ENCODE measurements at regions not wholly inside any gene's neighbourhood (a gene's known extent, or its start where the extent isn't known, plus 50 kb on each side); places are given as distances from the start of the nearest gene placed in this dataset.

DNA sequence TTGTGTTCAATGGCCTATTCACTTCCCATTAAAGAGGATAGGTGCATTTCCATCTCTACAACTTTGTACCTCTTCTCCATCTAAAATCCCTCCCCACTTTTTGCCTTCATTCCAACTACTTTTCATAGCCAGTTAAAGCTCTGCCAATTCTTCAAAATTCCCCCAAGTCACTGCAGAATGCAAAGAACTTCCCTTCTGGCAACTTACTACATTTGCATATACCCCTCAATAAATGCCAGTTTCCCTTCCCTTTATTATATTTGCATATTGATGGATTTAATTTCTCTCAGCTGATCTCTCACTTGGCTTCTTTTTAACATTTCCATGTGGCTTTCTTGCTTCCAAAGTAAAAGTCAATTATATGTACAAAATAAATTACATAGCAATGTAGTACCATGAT, 393.4 kb downstream of the HACE1 start:
- ATAC-seq (ENCODE audit: insufficient read depth, low FRiP score) (no peak), DNase-seq (no peak)
- no peaks in the 10 kb centered on the region for H3K4me1 ChIP-seq (ENCODE audit: control insufficient read depth in 5 of 5, insufficient read depth in 5 of 5, low read length in 5 of 5)
- H3K27ac ChIP-seq (ENCODE audit: low read depth in 1 of 2, low read length in 1 of 2) = no peak overlapping the region
- H3K27me3 ChIP-seq (ENCODE audit: control insufficient read depth in 3 of 3, insufficient read depth in 3 of 3, low read length in 2 of 3) = no peaks in the 10 kb centered on the region
- no peak overlapping the region for H3K4me3 ChIP-seq
- no peaks in the 10 kb centered on the region for H3K36me3 ChIP-seq (ENCODE audit: control insufficient read depth in 4 of 4, insufficient read depth in 4 of 4, low read length in 4 of 4)
- TF ChIP-seq, protein P1, sequence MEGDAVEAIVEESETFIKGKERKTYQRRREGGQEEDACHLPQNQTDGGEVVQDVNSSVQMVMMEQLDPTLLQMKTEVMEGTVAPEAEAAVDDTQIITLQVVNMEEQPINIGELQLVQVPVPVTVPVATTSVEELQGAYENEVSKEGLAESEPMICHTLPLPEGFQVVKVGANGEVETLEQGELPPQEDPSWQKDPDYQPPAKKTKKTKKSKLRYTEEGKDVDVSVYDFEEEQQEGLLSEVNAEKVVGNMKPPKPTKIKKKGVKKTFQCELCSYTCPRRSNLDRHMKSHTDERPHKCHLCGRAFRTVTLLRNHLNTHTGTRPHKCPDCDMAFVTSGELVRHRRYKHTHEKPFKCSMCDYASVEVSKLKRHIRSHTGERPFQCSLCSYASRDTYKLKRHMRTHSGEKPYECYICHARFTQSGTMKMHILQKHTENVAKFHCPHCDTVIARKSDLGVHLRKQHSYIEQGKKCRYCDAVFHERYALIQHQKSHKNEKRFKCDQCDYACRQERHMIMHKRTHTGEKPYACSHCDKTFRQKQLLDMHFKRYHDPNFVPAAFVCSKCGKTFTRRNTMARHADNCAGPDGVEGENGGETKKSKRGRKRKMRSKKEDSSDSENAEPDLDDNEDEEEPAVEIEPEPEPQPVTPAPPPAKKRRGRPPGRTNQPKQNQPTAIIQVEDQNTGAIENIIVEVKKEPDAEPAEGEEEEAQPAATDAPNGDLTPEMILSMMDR (IDR thresholded peaks at IDR 0.05; ENCODE audit: control extremely low read depth, extremely low read depth) = no peak
- H3K9ac ChIP-seq (ENCODE audit: insufficient read depth in 1 of 2, low read length in 2 of 2) = no peak overlapping the region
- H3K9me3 ChIP-seq (ENCODE audit: control insufficient read depth in 4 of 4, insufficient read depth in 3 of 4, low read length in 3 of 4) = peaks cover 0 to 2% (median 0%) of the 10 kb centered on the region in 4 donors

- Histone ChIP-seq H3K9ac (ENCODE audit: insufficient read depth in 1 of 2, low read length in 2 of 2) (no peak overlapping the region), H3K27ac (ENCODE audit: low read depth in 1 of 2, low read length in 1 of 2) (no peak overlapping the region), H3K36me3 (ENCODE audit: control insufficient read depth in 4 of 4, insufficient read depth in 4 of 4, low read length in 4 of 4) (no peaks in the 10 kb centered on the region), H3K4me1 (ENCODE audit: control insufficient read depth in 5 of 5, insufficient read depth in 5 of 5, low read length in 5 of 5) (no peaks in the 10 kb centered on the region), H3K27me3 (ENCODE audit: control insufficient read depth in 3 of 3, insufficient read depth in 3 of 3, low read length in 2 of 3) (no peaks in the 10 kb centered on the region), H3K4me3 (no peak overlapping the region), H3K9me3 (ENCODE audit: control insufficient read depth in 4 of 4, insufficient read depth in 3 of 4, low read length in 3 of 4) (no peaks in the 10 kb centered on the region)
- 45 to 58% methylated on average over 6 of the region's 6 CpGs for WGBS, 2 donors
- TF ChIP-seq, protein P1 (IDR thresholded peaks at IDR 0.05; ENCODE audit: control extremely low read depth, extremely low read depth) = no peak
- no peak for ATAC-seq (ENCODE audit: insufficient read depth, low FRiP score)
- peak in 2 of 3 donors; percentile 16 to 66 for DNase-seq
Measured at GRCh38 chr6:104462811-104463599, 396.7 kb downstream of the HACE1 start.

GRCh38 chr6:104460738-104461483, 398.8 kb downstream of the HACE1 start:
- no peak for ATAC-seq (ENCODE audit: insufficient read depth, low FRiP score)
- TF ChIP-seq, protein P1 (IDR thresholded peaks at IDR 0.05; ENCODE audit: control extremely low read depth, extremely low read depth) = no peak
- 70 to 79% methylated on average over 2 of the region's 2 CpGs for WGBS, 2 donors
- no peaks in the 10 kb centered on the region for H3K36me3 ChIP-seq (ENCODE audit: control insufficient read depth in 4 of 4, insufficient read depth in 4 of 4, low read length in 4 of 4)
- DNase-seq = no peak
- H3K27ac ChIP-seq (ENCODE audit: low read depth in 1 of 2, low read length in 1 of 2) = no peak overlapping the region
- H3K27me3 ChIP-seq (ENCODE audit: control insufficient read depth in 3 of 3, insufficient read depth in 3 of 3, low read length in 2 of 3) = no peaks in the 10 kb centered on the region
- no peak overlapping the region for H3K9ac ChIP-seq (ENCODE audit: insufficient read depth in 1 of 2, low read length in 2 of 2)
- no peak overlapping the region for H3K4me3 ChIP-seq
- H3K4me1 ChIP-seq (ENCODE audit: control insufficient read depth in 5 of 5, insufficient read depth in 5 of 5, low read length in 5 of 5) = no peaks in the 10 kb centered on the region
- no peaks in the 10 kb centered on the region for H3K9me3 ChIP-seq (ENCODE audit: control insufficient read depth in 4 of 4, insufficient read depth in 3 of 4, low read length in 3 of 4)
